Stimulated activated CD8-positive, alpha-beta memory T cell treated with anti-CD3 and anti-CD28 coated beads, Interleukin-15, amount 100 ng/mL, for 4 hours (primary cell): ENCODE measurements at regions not wholly inside any gene's neighbourhood (a gene's known extent, or its start where the extent isn't known, plus 50 kb on each side); places are given as distances from the start of the nearest gene placed in this dataset.
"Not testable (repeated sequence)": the region's sequence is repeated elsewhere in the genome, so short reads cannot be mapped to it uniquely, and the experiment has no call there.

ENCODE experiments used
- DNase-seq, 2 donors: peaks; one replicate each; pipeline ENCODE4 v3.0.0-alpha.2; 2020; ENCODE audit warnings: low read depth in 2 of 2

- DNase-seq, result no peak
Measured at GRCh38 chr6:134429861-134430380, 112.0 kb upstream of the SGK1 start.

- DNase-seq, result no peak
Measured at GRCh38 chr6:134427721-134428120, 109.8 kb upstream of the SGK1 start.

GRCh38 chr6:134426623-134427022 is 108.7 kb upstream of the SGK1 start:
- no peak for DNase-seq

- DNase-seq, result not testable (repeated sequence)
Measured at GRCh38 chr6:134425917-134426316, 108.0 kb upstream of the SGK1 start.

GRCh38 chr6:134425513-134425912 is 107.6 kb upstream of the SGK1 start:
- DNase-seq, result no peak

- DNase-seq, result no peak
Measured at GRCh38 chr6:134424798-134425170, 106.9 kb upstream of the SGK1 start.

- DNase-seq, result no peak
Measured at GRCh38 chr6:134424165-134424797, 106.4 kb upstream of the SGK1 start.

GRCh38 chr6:134422426-134423231 is 104.7 kb upstream of the SGK1 start:
- no peak for DNase-seq

GRCh38 chr6:134421501-134421900 is 103.6 kb upstream of the SGK1 start:
- DNase-seq, result no peak

- DNase-seq, result no peak
Measured at GRCh38 chr6:134420614-134421181, 102.8 kb upstream of the SGK1 start.

- no peak for DNase-seq
Measured at GRCh38 chr6:134419716-134420115, 101.8 kb upstream of the SGK1 start.

- no peak for DNase-seq
Measured at GRCh38 chr6:134416418-134417154, 98.7 kb upstream of the SGK1 start.

- no peak for DNase-seq
Measured at GRCh38 chr6:134415656-134416055, 97.7 kb upstream of the SGK1 start.

- no peak for DNase-seq
Measured at GRCh38 chr6:134415194-134415593, 97.3 kb upstream of the SGK1 start.

- DNase-seq, result no peak
Measured at GRCh38 chr6:134414793-134415192, 96.9 kb upstream of the SGK1 start.

- no peak for DNase-seq
Measured at GRCh38 chr6:134413241-134413643, 95.3 kb upstream of the SGK1 start.

GRCh38 chr6:134410541-134410940 is 92.6 kb upstream of the SGK1 start:
- DNase-seq, result no peak

GRCh38 chr6:134407791-134408190 is 89.9 kb upstream of the SGK1 start:
- no peak for DNase-seq

- DNase-seq, result no peak
Measured at GRCh38 chr6:134406311-134406710, 88.4 kb upstream of the SGK1 start.

- DNase-seq, result no peak
Measured at GRCh38 chr6:134405386-134406087, 87.6 kb upstream of the SGK1 start.

GRCh38 chr6:134403312-134403711 is 85.4 kb upstream of the SGK1 start:
- DNase-seq, result not testable (repeated sequence)
